A673 (cell line): ENCODE measurements at regions not wholly inside any gene's neighbourhood (a gene's known extent, or its start where the extent isn't known, plus 50 kb on each side); places are given as distances from the start of the nearest gene placed in this dataset.

Experiments used
- CTCF ChIP-seq: fragments of 300-800, 200-600 bp; sonication (generic); conservative IDR thresholded peaks from 2 replicates; pipeline ENCODE4 v1.5.1; 2017; ENCODE audit warnings: low read depth, mild to moderate bottlenecking, antibody characterized with exemption, low read length, moderate library complexity, mixed read lengths
- EZH2 ChIP-seq: fragments of 200-600 bp; sonication (generic); IDR thresholded peaks from 2 replicates; pipeline ENCODE4 v1.6.1; 2017; ENCODE audit warnings: borderline replicate concordance, low read depth, mild to moderate bottlenecking, mixed read lengths, antibody characterized with exemption, low read length; ENCODE audit not compliant: poor library complexity, severe bottlenecking

- TF ChIP-seq CTCF (no peak), EZH2 (no peak)
Measured at GRCh38 chr14:25110106-25110505, 60.2 kb upstream of the STXBP6 start.
